HG03139 (cell line): ENCODE measurements at regions not wholly inside any gene's neighbourhood (a gene's known extent, or its start where the extent isn't known, plus 50 kb on each side); places are given as distances from the start of the nearest gene placed in this dataset.
"Not testable (repeated sequence)": the region's sequence is repeated elsewhere in the genome, so short reads cannot be mapped to it uniquely, and the experiment has no call there.

Experiments
- ATAC-seq: cut with Tn5 transposase; IDR thresholded peaks from one replicate; pipeline ENCODE4 v1.9.1; 2021; ENCODE audit not compliant: unreplicated experiment

DNA sequence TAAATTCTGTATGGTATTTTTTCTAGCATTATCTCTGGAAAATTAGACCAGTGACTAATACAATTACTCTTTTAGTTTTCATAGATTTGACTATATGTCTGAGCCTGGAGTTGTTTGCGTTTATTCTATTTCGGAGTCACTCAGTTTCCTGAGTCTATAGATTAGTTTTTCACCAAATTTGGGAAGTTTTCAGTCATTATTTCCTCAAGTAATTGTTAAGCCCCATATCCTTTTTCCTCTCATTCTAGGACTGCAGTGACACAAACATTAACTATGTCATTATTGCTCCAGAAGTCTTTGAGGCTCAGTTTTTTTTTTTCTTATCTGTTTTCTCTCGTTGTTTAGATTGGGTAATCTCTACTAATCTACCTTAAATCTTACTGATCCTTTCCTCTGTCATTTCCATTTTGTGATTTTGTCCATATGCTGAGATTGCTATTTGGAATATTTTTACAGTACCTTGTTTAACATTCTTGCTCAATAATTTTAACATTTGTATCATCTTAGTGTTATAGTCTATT is 886.2 kb downstream of the LTN1 start:
- ATAC-seq, result no peak

DNA sequence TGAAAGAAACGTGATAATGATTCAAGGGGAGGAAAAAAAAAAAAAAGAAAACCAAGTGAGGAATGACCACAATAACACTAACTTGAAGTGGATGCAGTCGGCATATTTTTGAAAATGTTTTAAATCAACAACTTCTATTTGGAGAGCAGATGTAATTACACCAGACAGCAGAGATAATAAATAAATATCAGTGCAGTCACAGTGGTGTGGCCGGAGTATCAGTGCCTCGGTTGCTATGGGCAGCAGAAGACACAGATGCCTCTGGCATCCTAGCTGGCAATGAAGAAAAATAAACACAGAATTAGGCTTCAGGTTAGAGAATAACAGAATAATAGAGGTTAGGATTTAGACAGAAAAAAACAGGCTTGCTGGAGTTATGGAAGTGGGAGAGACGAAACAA is 888.3 kb downstream of the LTN1 start:
- ATAC-seq, result no peak

DNA sequence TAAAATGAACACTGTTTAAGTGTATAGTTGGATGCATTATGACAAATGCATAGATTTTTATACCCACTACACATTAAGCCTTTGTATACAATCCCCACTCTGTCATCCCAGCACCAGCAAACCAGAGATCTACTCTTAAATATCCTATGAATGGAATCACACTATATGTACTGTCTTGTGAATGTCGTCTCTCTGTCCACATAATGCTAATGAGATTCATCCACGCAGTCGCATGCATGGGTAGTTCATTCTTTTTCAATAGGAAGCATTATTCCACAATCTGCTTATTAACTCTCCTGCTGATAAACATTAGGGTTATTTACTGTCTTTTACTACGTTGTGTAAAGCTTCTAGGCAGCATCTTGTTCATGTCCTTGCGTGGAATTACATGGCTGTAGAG is 892.3 kb downstream of the LTN1 start:
- no peak for ATAC-seq

DNA sequence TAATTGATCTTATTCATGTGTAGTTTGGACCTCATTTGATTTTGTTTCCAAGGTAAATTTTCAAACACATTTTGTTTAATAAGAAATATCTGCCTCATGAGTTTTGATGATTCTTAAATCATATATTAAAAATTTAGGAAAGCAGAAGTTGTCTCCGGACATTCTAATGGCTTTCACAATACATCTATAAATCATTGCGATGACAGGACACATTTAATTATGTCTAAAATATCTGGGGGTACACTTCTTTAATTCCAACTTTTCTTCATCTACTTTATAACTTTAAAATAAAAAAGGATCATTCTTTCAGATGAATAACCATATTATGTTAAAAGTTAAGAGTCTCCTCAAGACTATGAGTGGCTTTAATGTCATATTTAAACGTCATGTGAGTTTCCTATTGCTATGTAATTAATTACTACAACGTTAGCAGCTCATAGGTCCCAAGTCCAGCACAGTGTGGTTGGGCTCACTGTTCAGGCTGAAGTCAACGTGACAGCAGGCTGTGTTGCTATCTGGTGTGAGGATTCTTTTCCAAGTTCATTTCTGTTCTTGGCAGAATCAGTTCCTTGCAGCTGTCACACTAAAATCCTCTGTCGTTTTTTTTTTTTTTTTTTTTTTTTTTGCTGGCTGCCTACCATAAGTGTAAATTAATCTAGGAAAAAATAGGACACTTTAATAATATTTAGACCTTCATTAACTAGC is 893.5 kb downstream of the LTN1 start:
- ATAC-seq, result no peak

DNA sequence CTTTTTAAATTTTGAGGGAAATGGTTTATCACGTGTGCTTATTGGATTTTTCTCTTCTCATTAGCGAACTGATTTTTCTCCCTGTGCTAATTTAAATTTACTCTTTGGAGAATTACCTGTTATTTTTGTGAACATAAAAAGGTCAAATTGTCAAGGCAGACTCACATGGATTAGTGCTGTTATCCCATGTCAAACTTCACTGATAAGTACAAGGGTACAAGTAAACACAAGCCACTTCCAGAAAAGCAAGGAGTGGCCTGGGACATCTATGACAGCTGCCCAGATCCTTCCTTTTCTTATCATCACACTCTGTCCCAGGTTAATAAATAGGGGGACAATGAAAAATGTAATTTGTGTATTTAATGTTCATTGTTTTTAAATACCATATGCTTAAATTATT is 901.2 kb downstream of the LTN1 start:
- ATAC-seq, result no peak

DNA sequence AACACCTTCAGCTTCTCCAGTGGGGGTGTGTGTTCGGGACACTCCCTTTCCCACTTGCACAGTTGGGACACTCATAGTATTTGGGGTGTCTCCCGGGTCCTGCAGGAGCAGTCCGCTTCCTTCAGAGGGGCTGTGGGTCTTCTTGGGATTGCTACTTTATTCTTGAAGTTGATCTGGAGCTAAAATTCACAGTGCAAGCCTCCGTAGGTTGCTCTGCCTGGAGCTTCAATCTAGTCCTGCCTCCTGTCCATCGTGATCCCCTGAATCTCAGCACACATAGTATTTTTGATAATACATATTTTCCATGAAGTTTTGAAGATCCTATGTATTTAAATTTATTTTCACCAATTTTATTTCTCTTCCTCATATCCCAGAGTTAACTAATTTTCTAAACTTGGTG is 902.1 kb downstream of the LTN1 start:
- no peak for ATAC-seq

DNA sequence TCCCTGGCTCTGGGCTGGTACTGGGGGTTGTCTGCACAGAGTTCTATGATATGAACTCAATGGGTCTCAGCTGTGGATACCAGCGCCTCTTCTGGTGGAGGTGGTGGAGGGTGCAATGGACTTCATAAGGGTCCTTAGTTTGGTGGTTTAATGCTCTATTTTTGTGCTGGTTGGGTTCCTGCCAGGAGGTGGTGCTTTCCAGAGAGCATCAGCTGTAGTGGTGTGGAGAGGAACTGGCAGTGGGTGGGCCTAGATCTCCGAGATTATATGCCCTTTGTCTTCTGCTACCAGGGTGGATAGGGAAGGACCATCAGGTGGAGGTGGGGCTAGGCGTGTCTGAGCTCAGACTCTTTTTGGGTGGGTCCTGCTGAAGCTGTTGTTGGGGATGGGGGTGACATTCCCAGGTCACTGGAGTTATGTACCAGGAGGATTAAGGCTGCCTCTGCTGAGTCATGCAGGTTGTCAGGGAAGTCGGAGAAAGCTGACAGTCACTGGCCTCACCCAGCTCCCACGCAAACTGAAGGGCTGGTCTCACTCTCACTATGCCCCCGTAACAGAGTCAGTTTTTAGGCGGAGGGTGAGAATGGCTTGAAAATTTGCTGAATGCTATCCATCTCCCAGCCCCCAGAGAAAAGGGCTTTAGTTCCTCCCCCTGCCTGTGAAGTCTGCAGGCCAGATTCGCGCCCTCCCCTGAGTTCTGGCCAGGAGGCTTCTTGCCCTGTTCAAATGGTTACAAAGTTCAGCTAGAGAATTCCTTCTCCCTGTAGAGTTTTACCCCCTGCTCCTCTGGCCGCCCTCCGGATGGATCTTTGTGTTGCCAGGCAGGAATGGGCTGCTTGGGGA is 902.9 kb downstream of the LTN1 start:
- no peak for ATAC-seq

DNA sequence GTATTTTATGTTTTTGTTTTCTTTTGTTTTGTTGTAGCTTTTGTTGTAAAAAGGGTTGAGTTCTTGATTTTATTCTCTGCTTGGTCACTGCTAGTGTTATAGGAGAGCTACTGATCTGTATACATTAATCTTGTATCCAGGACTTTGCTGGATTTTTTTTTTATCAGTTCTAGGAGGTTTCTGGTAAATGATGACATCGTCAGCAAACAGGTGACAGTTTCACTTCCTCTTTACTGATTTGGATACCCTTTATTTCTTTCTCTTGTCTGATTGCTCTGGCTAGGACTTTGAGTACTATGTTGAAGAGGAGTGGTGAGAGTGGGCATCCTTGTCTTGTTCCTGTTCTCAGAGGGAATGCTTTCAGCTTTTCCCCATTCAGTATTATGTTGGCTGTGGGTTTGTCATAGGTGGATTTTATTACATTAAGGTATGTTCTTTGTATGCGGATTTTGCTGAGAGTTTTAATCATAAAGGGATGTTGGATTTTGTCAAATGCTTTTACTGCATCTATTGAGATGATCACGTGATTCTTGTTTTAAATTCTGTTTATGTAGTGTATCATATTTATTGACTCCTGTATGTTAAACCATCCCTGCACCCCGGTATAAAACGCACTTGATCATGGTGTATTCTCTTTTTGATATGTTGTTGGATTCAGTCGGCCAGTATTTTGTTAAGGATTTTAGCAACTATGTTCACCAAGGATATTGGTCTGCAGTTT is 905.7 kb downstream of the LTN1 start:
- ATAC-seq, result no peak

DNA sequence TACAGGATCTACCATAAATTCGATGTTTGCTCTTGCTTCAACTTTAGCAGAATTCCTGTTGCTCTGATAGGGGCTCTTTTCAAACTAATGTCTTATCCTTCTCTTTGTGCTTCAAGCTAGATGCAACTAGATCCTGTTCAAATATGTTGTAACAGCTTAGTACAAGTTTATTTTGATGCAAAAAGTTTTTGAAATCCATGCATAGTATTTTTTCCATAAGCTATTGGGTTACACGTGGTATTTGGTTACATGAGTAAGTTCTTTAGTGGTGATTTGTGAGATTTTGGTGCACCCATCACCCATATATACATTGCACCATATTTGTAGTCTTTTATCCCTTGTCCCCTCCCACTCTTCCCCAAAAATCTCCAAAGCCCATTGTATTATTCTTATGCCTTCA is 907.7 kb downstream of the LTN1 start:
- ATAC-seq, result no peak

DNA sequence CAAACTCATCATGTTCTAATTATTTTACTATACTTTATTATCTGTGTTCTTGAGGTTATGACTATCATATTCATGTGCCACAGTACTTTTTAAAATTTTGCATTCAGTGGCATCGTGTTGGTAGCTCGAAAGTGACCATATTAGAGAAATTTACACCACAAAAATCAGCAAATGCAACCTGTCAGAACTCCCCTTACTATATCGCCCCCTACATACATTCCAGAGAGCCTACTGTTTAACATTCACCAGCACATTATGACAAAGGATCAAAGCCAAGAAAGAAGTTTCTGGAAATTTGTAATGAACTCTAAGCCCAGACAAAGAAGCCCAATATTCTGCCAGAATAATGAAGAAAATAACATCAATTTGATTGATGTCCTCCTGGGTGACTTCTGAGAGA is 909.3 kb downstream of the LTN1 start:
- no peak for ATAC-seq

DNA sequence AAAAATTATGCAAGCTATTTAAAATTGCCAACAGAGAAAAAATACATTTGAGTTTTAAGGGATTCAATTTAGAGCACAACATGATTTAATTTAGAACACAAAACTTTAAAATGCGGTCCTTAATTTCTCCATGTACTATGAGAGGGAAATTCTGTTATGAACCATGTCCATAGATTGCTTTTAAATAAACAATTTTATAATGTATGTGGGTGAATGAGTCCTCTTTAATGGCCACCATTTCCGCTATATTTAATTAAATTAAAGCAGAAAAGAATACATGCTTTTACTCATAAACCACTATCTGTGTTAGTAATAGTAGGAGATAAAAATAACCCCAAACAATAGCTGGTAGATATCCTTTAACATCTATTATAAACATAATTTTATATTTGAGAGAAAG is 914.6 kb downstream of the LTN1 start:
- ATAC-seq, result no peak

DNA sequence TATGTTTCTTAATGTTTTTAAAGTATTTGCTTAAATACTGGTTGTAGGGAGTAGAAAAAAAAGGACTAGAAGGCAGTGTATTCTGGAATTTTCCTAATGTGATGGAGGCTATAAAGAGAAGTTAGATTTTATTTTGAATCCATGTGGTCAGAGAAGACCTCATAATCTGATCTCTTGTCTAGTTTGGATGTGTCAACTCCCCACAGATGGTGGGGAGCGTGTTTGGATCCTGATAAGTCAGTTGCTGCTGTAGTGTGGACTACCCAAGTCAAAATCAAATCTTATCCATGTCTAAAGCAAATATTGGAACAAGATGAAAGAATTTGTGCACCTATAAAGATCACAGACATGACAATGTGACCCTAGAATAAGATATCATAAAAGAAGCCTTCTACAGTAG is 918.0 kb downstream of the LTN1 start:
- ATAC-seq, result no peak

DNA sequence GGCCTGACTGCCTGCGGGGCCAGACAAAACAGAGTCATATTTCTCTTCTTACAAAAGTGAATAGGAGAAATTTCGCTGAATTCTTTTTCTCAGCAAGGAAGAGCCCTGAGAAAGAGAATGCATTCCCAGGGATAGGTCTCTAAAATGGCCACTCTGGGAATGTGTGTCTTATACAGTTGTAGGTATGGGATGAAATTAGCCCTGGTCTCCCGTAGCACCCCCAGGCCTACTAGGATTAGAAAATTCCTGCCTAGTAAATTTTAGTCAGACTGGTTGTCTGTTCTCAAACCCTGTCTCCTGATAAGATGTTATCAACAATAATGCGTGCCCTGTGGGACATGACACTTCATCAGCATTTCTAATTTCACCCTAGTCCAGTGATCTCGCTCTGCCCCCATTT is 920.1 kb downstream of the LTN1 start:
- ATAC-seq, result no peak

DNA sequence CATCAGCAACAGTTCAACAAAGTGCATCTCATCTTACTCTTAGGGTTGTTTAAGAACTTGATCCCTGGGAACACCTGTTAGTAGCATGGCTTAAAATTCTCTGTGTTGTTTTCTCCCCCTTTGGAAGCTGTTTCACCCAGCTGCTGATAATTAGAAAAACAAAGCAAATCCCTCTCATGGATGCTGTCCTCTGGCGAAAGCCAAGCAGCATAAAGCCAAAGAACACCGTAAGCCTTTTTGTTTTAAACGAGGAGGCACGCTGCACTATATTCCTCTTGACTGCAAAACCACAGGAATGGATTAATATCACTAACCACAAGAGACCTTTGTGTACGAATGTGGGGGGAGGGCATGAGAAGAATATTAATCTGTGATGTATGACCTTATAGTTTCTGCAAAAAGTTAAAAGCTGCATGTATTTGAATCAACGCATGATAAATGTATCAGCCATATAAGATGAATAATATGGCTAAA is 923.2 kb downstream of the LTN1 start:
- ATAC-seq, result no peak

DNA sequence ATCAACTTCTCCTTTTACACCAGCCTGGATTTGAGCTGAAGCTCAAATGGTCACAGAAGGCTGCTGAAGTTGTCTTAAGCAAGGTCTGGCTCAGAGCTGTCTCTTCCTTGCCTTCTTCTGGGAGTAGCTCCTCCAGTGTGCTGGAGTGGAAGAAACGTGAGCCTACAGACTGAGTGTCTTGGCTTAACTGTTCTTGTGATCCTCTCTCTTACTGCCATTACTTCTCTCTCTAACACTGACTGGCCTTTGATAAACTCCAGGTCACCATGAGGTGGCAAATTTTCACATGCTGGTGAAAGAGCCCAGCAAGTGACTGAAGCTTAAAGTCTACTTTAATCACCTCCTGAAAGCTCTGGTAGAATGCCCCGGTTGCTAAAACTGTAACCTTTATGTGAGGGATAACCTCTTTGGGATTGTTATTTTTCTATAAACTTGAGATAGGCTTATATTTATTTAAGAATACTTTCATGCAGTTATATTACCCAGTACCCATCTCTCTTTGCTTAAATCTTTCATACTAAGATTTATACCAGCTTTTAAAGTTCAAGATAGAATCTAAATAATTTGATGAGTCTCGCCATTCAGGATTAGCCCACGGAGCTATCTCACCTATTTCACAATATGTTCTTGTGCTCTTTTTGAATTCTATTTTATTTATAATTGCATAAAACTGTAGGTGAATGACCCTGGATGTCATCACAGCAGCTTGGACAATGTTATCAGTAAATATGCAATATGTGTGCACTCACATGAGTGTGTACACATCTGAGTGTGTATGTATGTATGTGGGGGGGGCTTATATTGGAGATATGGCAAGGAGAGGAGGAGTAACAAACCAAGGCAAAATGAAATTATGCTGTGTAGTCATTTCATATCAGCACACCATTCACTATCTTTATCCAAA is 924.0 kb downstream of the LTN1 start:
- no peak for ATAC-seq

DNA sequence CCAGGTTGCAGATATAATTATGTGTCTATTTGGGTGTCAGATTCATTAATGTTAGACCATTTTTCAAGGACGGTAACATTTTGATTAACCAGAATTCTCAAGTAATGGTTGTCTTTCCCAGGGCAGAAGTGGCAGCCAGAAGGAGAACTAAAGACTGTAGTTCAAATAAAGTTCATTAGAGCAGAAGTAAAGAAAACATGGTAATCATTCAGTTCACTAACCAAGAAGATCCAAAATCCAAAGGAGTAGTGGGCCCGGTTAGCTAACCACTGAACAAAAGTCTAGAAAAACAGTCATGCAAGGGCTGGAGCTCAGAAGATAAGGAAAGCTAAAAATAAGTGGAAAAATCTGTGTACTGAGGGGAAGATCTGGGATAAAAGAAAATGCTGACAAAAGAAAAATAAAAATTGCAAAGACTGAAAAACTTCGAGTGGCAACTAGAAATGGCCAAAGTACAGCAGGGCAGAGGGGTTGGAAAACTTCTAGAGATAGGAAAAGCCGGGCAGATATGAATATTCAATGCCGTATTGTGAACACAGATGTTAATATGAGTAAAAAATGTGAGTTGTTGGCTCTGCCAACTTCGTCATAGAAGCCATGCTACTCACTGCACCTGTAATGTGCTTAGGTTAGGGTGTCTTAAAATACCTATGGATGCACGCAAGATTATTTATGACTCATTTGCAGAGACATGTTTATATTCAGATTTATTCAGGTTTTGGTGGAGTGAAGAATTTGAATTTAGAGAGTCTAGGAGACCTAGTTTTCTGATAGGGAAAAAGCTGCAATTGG is 925.9 kb downstream of the LTN1 start:
- no peak for ATAC-seq

DNA sequence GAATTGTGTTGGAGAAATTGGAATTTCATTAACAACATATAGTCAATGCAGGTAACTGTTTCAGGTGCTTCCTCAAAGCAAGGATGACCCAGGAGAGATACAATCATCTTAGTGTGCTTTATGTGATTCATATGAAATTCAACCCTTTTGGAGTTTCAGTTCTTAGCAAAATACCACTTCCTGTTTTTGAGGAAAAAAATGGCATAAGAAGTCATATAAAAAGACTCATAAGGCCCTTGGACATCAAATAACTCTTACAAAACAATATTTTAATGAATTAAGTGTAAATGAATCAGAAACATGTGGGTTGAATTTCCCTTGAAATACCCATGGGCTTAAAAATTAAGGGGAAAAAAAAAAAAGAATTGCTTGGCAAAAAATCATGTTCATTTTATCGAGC is 926.6 kb downstream of the LTN1 start:
- no peak for ATAC-seq

DNA sequence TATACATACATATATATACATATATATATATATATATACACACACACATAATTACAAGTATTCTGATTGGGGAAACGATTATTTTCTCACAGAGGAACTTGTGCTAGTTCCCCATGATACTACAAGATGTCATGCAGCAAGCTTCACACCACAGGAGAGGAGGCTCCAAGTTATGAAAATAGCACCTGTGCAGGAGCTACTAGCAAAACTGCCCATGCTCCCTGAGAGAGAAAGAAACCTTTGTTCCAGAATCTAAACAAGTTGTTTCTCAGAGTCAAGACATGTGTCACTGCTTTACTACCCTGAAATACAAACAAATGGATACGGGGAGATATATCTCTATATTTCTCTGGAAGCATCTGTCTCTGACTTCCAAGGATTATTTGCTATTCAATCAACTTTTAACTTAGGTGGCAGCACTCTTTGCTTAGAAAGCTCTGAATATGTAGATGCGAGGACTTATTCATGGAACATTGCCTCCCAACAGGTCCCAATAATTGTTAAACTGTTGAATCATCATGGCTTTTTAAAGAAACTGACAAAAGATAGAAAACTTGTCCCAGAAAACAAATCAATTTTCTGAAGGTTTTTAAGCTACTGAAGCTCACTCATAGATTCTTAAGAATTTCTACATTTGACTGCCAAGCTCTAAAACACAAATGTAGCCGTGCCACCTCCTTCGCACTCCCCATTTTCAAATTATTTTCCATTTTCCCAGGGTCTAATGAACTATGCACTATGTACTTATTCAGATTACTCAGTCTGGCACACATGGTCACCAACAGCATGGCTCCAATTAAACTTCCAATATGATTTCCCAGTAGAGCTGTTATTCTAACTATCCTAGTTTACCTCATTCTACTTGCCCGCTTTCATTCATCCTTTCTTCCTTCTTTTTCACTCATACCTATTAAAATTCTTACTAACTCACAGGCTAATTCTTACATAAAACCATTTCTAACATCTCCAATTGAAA is 929.1 kb downstream of the LTN1 start:
- no peak for ATAC-seq

DNA sequence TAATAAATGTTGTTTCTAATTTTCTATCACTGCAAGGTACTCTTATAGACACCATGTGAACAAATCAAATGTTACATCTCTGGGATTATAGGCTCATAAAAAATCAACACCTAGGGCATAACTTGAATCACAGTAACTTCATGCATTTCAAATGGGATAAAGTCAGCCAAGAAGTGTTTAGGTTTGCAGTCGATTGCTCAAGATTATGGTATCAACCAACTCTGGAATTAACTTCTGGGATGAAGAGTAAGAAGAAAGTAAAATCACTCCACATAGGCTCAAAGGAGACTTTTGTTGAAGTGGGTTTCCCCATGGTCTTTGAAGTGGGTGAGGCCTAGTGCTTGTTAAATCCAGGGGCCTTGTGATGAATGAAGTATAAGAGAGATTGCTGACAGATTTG is 939.7 kb downstream of the LTN1 start:
- ATAC-seq, result not testable (repeated sequence)
